ENCODE measurements at regions not wholly inside any gene's neighbourhood (a gene's known extent, or its start where the extent isn't known, plus 50 kb on each side); places are given as distances from the start of the nearest gene placed in this dataset.

DNA sequence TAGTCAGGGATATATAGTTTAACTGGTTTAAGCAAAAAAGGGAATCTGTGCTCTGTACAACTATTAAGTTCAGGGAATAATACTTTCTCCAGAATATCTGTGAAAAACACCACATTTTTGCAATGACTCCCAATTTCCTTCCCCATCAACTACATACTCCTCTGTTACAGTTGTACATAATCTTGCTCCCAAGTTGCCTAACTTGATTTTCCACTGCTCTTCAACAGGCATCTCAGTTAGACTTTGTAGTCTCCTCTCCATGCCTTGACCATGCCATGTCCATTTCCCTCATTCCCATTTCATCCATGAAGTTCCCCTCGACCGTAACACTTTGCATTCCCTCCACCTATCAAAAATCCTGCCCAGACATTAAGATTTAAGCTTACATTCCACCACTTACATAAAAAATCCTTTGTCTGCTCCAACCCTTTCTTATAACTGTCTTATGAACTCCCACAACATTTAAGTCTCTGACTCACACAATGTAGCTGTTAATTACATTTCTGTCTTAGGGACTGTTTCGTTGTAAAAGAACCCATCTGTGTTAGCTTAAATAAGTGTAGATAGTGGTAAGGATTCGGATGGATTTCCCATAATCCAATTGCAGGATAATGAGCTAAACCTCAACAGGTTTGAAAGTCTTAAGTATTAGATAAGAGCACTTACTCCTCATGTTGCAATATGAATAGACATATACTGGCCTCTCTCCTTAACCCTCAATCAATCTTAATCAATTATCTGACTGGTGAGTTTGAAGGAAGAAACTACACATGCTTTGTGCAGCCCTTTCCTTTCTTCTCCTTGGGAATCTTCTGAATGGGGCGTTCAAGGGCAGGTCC is 156.5 kb downstream of the PAWR start:
- 44% methylated on average over 5 of the region's 5 CpGs for WGBS (ENCODE audit: low lambda C conversion rate)
- H3K9me3 ChIP-seq: no peaks in the 10 kb centered on the region
- no peak overlapping the region for H3K4me3 ChIP-seq (ENCODE audit: low read depth in 2 of 2, low read length in 1 of 2)
- H3K4me1 ChIP-seq (ENCODE audit: control insufficient read depth in 1 of 2, insufficient read depth in 2 of 2, low read depth in 1 of 2, low read length in 1 of 2): no peaks in the 10 kb centered on the region
- no peak overlapping the region for H3K9ac ChIP-seq
- H3F3A ChIP-seq (replicated peaks; ENCODE audit: insufficient read depth): no peaks in the 10 kb centered on the region
- TF ChIP-seq RFX5 (IDR thresholded peaks at IDR 0.05; ENCODE audit: low read length): no peak
- TF ChIP-seq MEF2A (IDR thresholded peaks at IDR 0.05; ENCODE audit: borderline replicate concordance, low read depth): no peak
- TF ChIP-seq FOXJ3 (CRISPR knock-in tag; IDR thresholded peaks at IDR 0.05): no peak
- TF ChIP-seq, protein P1, sequence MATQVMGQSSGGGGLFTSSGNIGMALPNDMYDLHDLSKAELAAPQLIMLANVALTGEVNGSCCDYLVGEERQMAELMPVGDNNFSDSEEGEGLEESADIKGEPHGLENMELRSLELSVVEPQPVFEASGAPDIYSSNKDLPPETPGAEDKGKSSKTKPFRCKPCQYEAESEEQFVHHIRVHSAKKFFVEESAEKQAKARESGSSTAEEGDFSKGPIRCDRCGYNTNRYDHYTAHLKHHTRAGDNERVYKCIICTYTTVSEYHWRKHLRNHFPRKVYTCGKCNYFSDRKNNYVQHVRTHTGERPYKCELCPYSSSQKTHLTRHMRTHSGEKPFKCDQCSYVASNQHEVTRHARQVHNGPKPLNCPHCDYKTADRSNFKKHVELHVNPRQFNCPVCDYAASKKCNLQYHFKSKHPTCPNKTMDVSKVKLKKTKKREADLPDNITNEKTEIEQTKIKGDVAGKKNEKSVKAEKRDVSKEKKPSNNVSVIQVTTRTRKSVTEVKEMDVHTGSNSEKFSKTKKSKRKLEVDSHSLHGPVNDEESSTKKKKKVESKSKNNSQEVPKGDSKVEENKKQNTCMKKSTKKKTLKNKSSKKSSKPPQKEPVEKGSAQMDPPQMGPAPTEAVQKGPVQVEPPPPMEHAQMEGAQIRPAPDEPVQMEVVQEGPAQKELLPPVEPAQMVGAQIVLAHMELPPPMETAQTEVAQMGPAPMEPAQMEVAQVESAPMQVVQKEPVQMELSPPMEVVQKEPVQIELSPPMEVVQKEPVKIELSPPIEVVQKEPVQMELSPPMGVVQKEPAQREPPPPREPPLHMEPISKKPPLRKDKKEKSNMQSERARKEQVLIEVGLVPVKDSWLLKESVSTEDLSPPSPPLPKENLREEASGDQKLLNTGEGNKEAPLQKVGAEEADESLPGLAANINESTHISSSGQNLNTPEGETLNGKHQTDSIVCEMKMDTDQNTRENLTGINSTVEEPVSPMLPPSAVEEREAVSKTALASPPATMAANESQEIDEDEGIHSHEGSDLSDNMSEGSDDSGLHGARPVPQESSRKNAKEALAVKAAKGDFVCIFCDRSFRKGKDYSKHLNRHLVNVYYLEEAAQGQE (IDR thresholded peaks at IDR 0.05; ENCODE audit: low read depth, low read length): no peak
- no peak for TF ChIP-seq SMC3 (IDR thresholded peaks at IDR 0.05; ENCODE audit: low read depth, low read length)
- no peak for TF ChIP-seq EZH2phosphoT487 (IDR thresholded peaks at IDR 0.05; ENCODE audit: borderline replicate concordance, low read depth)
- no peak for TF ChIP-seq GATA2 (CRISPR knock-in tag; IDR thresholded peaks at IDR 0.05)
- TF ChIP-seq, protein P2, sequence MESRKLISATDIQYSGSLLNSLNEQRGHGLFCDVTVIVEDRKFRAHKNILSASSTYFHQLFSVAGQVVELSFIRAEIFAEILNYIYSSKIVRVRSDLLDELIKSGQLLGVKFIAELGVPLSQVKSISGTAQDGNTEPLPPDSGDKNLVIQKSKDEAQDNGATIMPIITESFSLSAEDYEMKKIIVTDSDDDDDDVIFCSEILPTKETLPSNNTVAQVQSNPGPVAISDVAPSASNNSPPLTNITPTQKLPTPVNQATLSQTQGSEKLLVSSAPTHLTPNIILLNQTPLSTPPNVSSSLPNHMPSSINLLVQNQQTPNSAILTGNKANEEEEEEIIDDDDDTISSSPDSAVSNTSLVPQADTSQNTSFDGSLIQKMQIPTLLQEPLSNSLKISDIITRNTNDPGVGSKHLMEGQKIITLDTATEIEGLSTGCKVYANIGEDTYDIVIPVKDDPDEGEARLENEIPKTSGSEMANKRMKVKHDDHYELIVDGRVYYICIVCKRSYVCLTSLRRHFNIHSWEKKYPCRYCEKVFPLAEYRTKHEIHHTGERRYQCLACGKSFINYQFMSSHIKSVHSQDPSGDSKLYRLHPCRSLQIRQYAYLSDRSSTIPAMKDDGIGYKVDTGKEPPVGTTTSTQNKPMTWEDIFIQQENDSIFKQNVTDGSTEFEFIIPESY (IDR thresholded peaks at IDR 0.05; ENCODE audit: borderline replicate concordance, low read depth): no peak
- TF ChIP-seq RCOR1 (IDR thresholded peaks at IDR 0.05; ENCODE audit: low read length): no peak
- H4K20me1 ChIP-seq (ENCODE audit: insufficient read depth): no peaks in the 10 kb centered on the region
- no peak for DNase-seq
- H3K4me2 ChIP-seq: no peak overlapping the region
- H3K79me2 ChIP-seq (ENCODE audit: insufficient read depth): no peaks in the 10 kb centered on the region
- no peaks in the 10 kb centered on the region for H3K9me2 ChIP-seq
- no peaks in the 10 kb centered on the region for H3K27me3 ChIP-seq (ENCODE audit: insufficient read depth)
- ChIA-PET POLR2A (no interaction called here), CTCF (no interaction called here)
- no peak overlapping the region for H2AFZ ChIP-seq (ENCODE audit: low read depth)
- no peaks in the 10 kb centered on the region for H3K36me3 ChIP-seq (replicated peaks in 1 of 2; ENCODE audit: control insufficient read depth in 1 of 2, insufficient read depth in 2 of 2, low read length in 1 of 2)
- no peak overlapping the region for H3K27ac ChIP-seq (ENCODE audit: low read depth in 2 of 2, low read length in 1 of 2)

DNA sequence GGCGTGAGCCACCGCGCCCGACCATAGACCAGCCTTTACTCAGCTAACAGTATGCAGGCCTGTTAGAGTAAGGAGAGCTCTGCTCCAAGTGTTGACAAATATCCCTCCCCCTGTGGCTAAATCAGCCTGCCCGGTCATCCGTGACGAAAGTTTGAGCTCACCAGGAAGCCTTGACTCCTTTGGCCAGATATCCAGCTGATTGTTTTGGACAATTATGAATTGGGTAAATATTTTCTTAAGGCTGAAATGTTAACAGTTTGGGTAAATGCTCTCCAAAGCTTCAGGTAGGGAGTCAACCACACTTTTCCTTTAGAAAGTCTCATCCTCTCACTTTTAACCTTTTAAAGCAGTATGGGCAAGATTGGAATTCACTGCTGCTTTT is 157.9 kb downstream of the PAWR start:
- Histone ChIP-seq H3K4me1 (ENCODE audit: control insufficient read depth in 1 of 2, insufficient read depth in 2 of 2, low read depth in 1 of 2, low read length in 1 of 2) (no peaks in the 10 kb centered on the region), H3K9me2 (no peaks in the 10 kb centered on the region), H3K27me3 (ENCODE audit: insufficient read depth) (no peaks in the 10 kb centered on the region), H3F3A (replicated peaks; ENCODE audit: insufficient read depth) (no peaks in the 10 kb centered on the region), H3K27ac (ENCODE audit: low read depth in 2 of 2, low read length in 1 of 2) (no peak overlapping the region), H3K36me3 (replicated peaks in 1 of 2; ENCODE audit: control insufficient read depth in 1 of 2, insufficient read depth in 2 of 2, low read length in 1 of 2) (no peaks in the 10 kb centered on the region), H3K4me3 (ENCODE audit: low read depth in 2 of 2, low read length in 1 of 2) (no peak overlapping the region), H4K20me1 (ENCODE audit: insufficient read depth) (no peaks in the 10 kb centered on the region), H3K4me2 (no peak overlapping the region), H3K9ac (no peak overlapping the region), H3K9me3 (no peaks in the 10 kb centered on the region), H3K79me2 (ENCODE audit: insufficient read depth) (no peaks in the 10 kb centered on the region), H2AFZ (ENCODE audit: low read depth) (no peak overlapping the region)
- no peak for DNase-seq
- 71% methylated on average over 7 of the region's 7 CpGs for WGBS (ENCODE audit: low lambda C conversion rate)
- POLR2A ChIA-PET: no interaction called here
- CTCF ChIA-PET: interaction anchor here (1.1 kb wide), 1 partner anchor 16 kb away, joined by 4 read pairs; no protein-coding TSS in a partner anchor
- TF ChIP-seq MXI1 (IDR thresholded peaks at IDR 0.05; ENCODE audit: low read depth, low read length) (no peak), TEAD4 (IDR thresholded peaks at IDR 0.05; ENCODE audit: borderline replicate concordance, insufficient read depth) (no peak), FOXJ3 (CRISPR knock-in tag; IDR thresholded peaks at IDR 0.05) (no peak)
- TF ChIP-seq, protein P3, sequence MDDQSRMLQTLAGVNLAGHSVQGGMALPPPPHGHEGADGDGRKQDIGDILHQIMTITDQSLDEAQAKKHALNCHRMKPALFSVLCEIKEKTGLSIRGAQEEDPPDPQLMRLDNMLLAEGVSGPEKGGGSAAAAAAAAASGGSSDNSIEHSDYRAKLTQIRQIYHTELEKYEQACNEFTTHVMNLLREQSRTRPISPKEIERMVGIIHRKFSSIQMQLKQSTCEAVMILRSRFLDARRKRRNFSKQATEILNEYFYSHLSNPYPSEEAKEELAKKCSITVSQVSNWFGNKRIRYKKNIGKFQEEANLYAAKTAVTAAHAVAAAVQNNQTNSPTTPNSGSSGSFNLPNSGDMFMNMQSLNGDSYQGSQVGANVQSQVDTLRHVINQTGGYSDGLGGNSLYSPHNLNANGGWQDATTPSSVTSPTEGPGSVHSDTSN (IDR thresholded peaks at IDR 0.05): no peak
- TF ChIP-seq, protein P4, sequence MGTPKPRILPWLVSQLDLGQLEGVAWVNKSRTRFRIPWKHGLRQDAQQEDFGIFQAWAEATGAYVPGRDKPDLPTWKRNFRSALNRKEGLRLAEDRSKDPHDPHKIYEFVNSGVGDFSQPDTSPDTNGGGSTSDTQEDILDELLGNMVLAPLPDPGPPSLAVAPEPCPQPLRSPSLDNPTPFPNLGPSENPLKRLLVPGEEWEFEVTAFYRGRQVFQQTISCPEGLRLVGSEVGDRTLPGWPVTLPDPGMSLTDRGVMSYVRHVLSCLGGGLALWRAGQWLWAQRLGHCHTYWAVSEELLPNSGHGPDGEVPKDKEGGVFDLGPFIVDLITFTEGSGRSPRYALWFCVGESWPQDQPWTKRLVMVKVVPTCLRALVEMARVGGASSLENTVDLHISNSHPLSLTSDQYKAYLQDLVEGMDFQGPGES (IDR thresholded peaks at IDR 0.05; ENCODE audit: low read depth, low read length): no peak
- TF ChIP-seq, protein P1 (IDR thresholded peaks at IDR 0.05; ENCODE audit: low read depth, low read length): no peak
